Mesenchymal stem cell (in vitro differentiated cells and primary cell): ENCODE measurements at regions not wholly inside any gene's neighbourhood (a gene's known extent, or its start where the extent isn't known, plus 50 kb on each side); places are given as distances from the start of the nearest gene placed in this dataset.

Experiments used
- DNase-seq: peaks from one replicate; pipeline ENCODE4 v3.0.0-alpha.2; 2013
- H2AFZ ChIP-seq: one replicate; pipeline ENCODE4 v1.6.1; 2013; ENCODE audit warnings: low read depth, mild to moderate bottlenecking, control low read depth, inconsistent platforms, low read length, moderate library complexity
- H2AK5ac ChIP-seq: 2 replicates; pipeline ENCODE4 v1.6.1; 2013; ENCODE audit warnings: low read length, moderate library complexity, mild to moderate bottlenecking, inconsistent platforms; ENCODE audit not compliant: severe bottlenecking
- H2BK120ac ChIP-seq: one replicate; pipeline ENCODE4 v1.6.1; 2013; ENCODE audit warnings: low read depth, mild to moderate bottlenecking, inconsistent platforms, low read length, moderate library complexity
- H2BK12ac ChIP-seq, 2 experiments: one replicate each; pipeline ENCODE4 v1.6.1; 2013; ENCODE audit warnings: inconsistent platforms in 2 of 2, low read length in 2 of 2, mild to moderate bottlenecking in 2 of 2, moderate library complexity in 2 of 2, control low read depth in 1 of 2
- H2BK15ac ChIP-seq: one replicate; pipeline ENCODE4 v1.6.1; 2013; ENCODE audit warnings: mild to moderate bottlenecking, low read depth, inconsistent platforms; ENCODE audit not compliant: poor library complexity, severe bottlenecking
- H2BK5ac ChIP-seq: 2 replicates; pipeline ENCODE4 v1.6.1; 2013; ENCODE audit warnings: low read depth, mild to moderate bottlenecking, low read length, control low read depth, inconsistent platforms; ENCODE audit not compliant: poor library complexity, severe bottlenecking
- H3K14ac ChIP-seq, 2 experiments: one replicate each; pipeline ENCODE4 v1.6.1; 2013; ENCODE audit warnings: inconsistent platforms in 2 of 2, low read length in 2 of 2, control low read depth in 1 of 2, mild to moderate bottlenecking in 1 of 2, moderate library complexity in 1 of 2
- H3K18ac ChIP-seq, 2 experiments: one replicate each; pipeline ENCODE4 v1.6.1; 2013; ENCODE audit warnings: inconsistent platforms in 2 of 2, low read length in 2 of 2, control low read depth in 1 of 2, low read depth in 1 of 2, mild to moderate bottlenecking in 1 of 2
- H3K23ac ChIP-seq, 2 experiments: one replicate each; pipeline ENCODE4 v1.6.1; 2013; ENCODE audit warnings: inconsistent platforms in 2 of 2, low read length in 2 of 2, mild to moderate bottlenecking in 2 of 2, moderate library complexity in 2 of 2, control low read depth in 1 of 2
- H3K27ac ChIP-seq: 2 replicates; pipeline ENCODE4 v1.5.1; 2013; ENCODE audit warnings: mild to moderate bottlenecking, moderate library complexity, low read length, control low read depth, inconsistent platforms; ENCODE audit not compliant: poor library complexity, severe bottlenecking
- H3K27me3 ChIP-seq, 2 experiments: 2 replicates each; pipeline versions ENCODE4 v1.6.1 to v1.7.0; 2013; ENCODE audit warnings: low read length in 2 of 2, mild to moderate bottlenecking in 2 of 2, moderate library complexity in 2 of 2, control low read depth in 1 of 2, inconsistent platforms in 1 of 2; ENCODE audit not compliant: control insufficient read depth in 1 of 2, insufficient read depth in 1 of 2
- H3K36me3 ChIP-seq, 2 experiments: 2 replicates each; pipeline versions ENCODE4 v1.6.1 to v1.7.0; 2013; ENCODE audit warnings: low read length in 2 of 2, control low read depth in 1 of 2, inconsistent platforms in 1 of 2, low read depth in 1 of 2, mild to moderate bottlenecking in 1 of 2; ENCODE audit not compliant: insufficient read depth in 2 of 2, control insufficient read depth in 1 of 2
- H3K4ac ChIP-seq, 2 experiments: one replicate each; pipeline ENCODE4 v1.6.1; 2013; ENCODE audit warnings: inconsistent platforms in 2 of 2, low read length in 2 of 2, mild to moderate bottlenecking in 2 of 2, moderate library complexity in 2 of 2, control low read depth in 1 of 2, low read depth in 1 of 2
- H3K4me1 ChIP-seq: 2 replicates; pipeline ENCODE4 v1.6.1; 2013; ENCODE audit warnings: low read depth, low read length, control low read depth; ENCODE audit not compliant: control insufficient read depth, insufficient read depth
- H3K4me2 ChIP-seq: 2 replicates; pipeline ENCODE4 v1.6.1; 2013; ENCODE audit warnings: low read length, mild to moderate bottlenecking, inconsistent platforms; ENCODE audit not compliant: poor library complexity, severe bottlenecking
- H3K4me3 ChIP-seq, 2 experiments: 2 replicates each; pipeline versions ENCODE4 v1.5.1 to v1.7.0; 2013; ENCODE audit warnings: low read length in 2 of 2, mild to moderate bottlenecking in 2 of 2, control low read depth in 1 of 2, low read depth in 1 of 2; ENCODE audit not compliant: insufficient read depth in 1 of 2
- H3K79me1 ChIP-seq: replicated peaks from 2 replicates; pipeline ENCODE4 v1.6.1; 2013; ENCODE audit warnings: mild to moderate bottlenecking, control low read depth, low read length, inconsistent platforms; ENCODE audit not compliant: poor library complexity, severe bottlenecking
- H3K9ac ChIP-seq: 2 replicates; pipeline ENCODE4 v1.7.0; 2013; ENCODE audit warnings: mild to moderate bottlenecking, low read length, moderate library complexity
- H3K9me3 ChIP-seq: 2 replicates; pipeline ENCODE4 v1.7.0; 2013; ENCODE audit warnings: mild to moderate bottlenecking, low read length; ENCODE audit not compliant: control insufficient read depth
- H4K8ac ChIP-seq: one replicate; pipeline ENCODE4 v1.6.1; 2013; ENCODE audit warnings: inconsistent platforms, mild to moderate bottlenecking, low read length, moderate library complexity
- H4K91ac ChIP-seq: one replicate; pipeline ENCODE4 v1.6.1; 2013; ENCODE audit warnings: mild to moderate bottlenecking, low read length, inconsistent platforms
- WGBS: methylation state at CpG from one replicate; pipeline ENCODE4 v1.1.7; 2013; ENCODE audit warnings: mixed read lengths; 5-methylcytosine and 5-hydroxymethylcytosine counted together

DNA sequence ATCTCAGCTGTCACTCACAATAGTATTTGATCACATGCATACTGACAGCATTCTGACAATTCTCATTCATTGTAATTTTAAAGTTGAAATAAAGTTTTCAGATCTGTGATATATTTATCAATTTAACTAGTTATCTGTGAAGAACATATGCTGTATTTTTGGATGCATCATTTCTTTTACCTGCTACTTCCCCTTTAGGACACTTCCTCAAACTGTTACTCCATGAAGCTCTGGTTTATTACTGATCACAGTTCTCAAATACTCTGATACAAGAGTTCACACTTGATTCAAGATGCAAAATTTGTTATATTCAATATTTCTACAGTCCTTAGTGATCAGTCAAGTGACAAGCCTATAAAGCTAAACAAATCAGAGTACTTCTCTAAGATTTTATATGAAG, 1655.2 kb downstream of the LRRC4C start:
- H3K4me2 ChIP-seq = no peak overlapping the region

DNA sequence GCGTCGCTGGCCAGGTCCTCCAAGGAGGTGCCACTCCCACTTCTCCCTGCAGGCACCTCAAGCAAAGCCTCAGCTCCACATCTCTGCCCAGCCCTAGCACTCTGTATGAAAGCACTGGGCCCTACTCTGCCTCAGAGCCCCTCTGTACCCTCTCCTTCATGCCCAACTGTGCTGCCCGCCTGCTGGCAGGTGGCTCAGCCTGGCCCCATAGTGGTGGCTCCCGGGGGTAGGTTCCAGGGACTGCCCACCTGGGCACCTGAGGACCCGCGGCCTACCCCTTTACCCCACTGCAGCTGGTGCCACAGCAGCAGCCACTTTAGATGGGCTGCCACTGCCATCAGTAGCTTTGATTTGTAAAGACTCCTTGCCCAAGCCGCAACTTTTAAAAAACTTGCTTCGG, 1672.8 kb downstream of the LRRC4C start:
- H2AK5ac ChIP-seq = no peak overlapping the region
- no peak overlapping the region for H3K4me2 ChIP-seq
- no peaks in the 10 kb centered on the region for H3K4me1 ChIP-seq
- H2BK5ac ChIP-seq = no peak overlapping the region
- 96% methylated on average over 6 of the region's 8 CpGs for WGBS
- no peaks in the 10 kb centered on the region for H3K9me3 ChIP-seq
- H3K23ac ChIP-seq = no peak overlapping the region
- H3K36me3 ChIP-seq = no peaks in the 10 kb centered on the region
- no peak overlapping the region for H3K4me3 ChIP-seq
- H4K91ac ChIP-seq = peak overlapping the region; percentile 83
- H3K14ac ChIP-seq = no peak overlapping the region
- H2AFZ ChIP-seq = no peak overlapping the region
- no peaks in the 10 kb centered on the region for H3K79me1 ChIP-seq
- no peaks in the 10 kb centered on the region for H3K27me3 ChIP-seq
- H3K18ac ChIP-seq = no peak overlapping the region
- no peak overlapping the region for H2BK12ac ChIP-seq
- DNase-seq = no peak
- H4K8ac ChIP-seq = no peak overlapping the region
- H2BK120ac ChIP-seq = no peak overlapping the region
- H3K4ac ChIP-seq = no peak overlapping the region
- no peak overlapping the region for H2BK15ac ChIP-seq
- no peak overlapping the region for H3K9ac ChIP-seq
- H3K27ac ChIP-seq = no peak overlapping the region

More for the DNA sequence above, 1655.2 kb downstream of the LRRC4C start:
- no peak overlapping the region for H3K27ac ChIP-seq
- no peak overlapping the region for H2BK120ac ChIP-seq
- no peaks in the 10 kb centered on the region for H3K4me1 ChIP-seq
- no peaks in the 10 kb centered on the region for H3K36me3 ChIP-seq
- no peak overlapping the region for H4K8ac ChIP-seq
- H3K18ac ChIP-seq = no peak overlapping the region
- no peak overlapping the region for H2AFZ ChIP-seq
- no peaks in the 10 kb centered on the region for H3K27me3 ChIP-seq
- no peak overlapping the region for H2BK5ac ChIP-seq
- H3K4ac ChIP-seq = no peak overlapping the region
- H3K4me3 ChIP-seq = no peak overlapping the region
- H3K9ac ChIP-seq = no peak overlapping the region
- no peak overlapping the region for H2BK12ac ChIP-seq
- no peak overlapping the region for H3K14ac ChIP-seq
- H4K91ac ChIP-seq = no peak overlapping the region
- no peaks in the 10 kb centered on the region for H3K79me1 ChIP-seq
- H2BK15ac ChIP-seq = no peak overlapping the region
- DNase-seq = no peak
- H3K23ac ChIP-seq = no peak overlapping the region
- H3K9me3 ChIP-seq = no peaks in the 10 kb centered on the region
- H2AK5ac ChIP-seq = no peak overlapping the region

DNA sequence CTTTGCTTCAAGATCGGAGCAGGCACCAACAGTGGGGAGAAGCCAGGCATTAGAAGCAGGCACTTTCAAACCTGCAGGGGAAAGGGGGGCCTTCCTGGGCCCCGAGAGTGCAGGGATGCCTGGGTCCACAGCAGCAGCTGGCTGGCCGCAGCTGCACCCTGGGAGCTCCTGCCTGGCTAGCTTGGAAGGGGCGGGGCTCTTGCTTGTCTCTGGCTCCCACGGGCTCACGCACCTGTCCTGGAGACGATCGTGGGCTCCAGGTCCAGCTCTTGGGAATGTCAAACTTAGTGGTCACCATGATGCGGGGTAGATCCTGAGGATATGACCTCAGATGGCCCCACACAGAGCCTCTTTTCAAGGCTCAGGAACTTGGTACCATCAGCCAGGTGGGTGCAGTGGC, 1673.2 kb downstream of the LRRC4C start:
- WGBS = 89% methylated on average over 9 of the region's 9 CpGs
- H3K27me3 ChIP-seq = no peaks in the 10 kb centered on the region
- no peak overlapping the region for H4K8ac ChIP-seq
- no peak overlapping the region for H3K4me2 ChIP-seq
- no peak overlapping the region for H2BK120ac ChIP-seq
- no peak overlapping the region for H2BK5ac ChIP-seq
- no peaks in the 10 kb centered on the region for H3K36me3 ChIP-seq
- H3K23ac ChIP-seq = no peak overlapping the region
- no peak overlapping the region for H3K9ac ChIP-seq
- no peaks in the 10 kb centered on the region for H3K79me1 ChIP-seq
- H3K4me3 ChIP-seq = no peak overlapping the region
- H3K9me3 ChIP-seq = no peaks in the 10 kb centered on the region
- H3K27ac ChIP-seq = no peak overlapping the region
- H2BK15ac ChIP-seq = no peak overlapping the region
- no peak overlapping the region for H2BK12ac ChIP-seq
- H4K91ac ChIP-seq = peak overlapping the region; percentile 83
- no peak overlapping the region for H3K18ac ChIP-seq
- no peaks in the 10 kb centered on the region for H3K4me1 ChIP-seq
- H3K14ac ChIP-seq = no peak overlapping the region
- no peak overlapping the region for H2AFZ ChIP-seq
- H2AK5ac ChIP-seq = no peak overlapping the region
- DNase-seq = no peak
- no peak overlapping the region for H3K4ac ChIP-seq

DNA sequence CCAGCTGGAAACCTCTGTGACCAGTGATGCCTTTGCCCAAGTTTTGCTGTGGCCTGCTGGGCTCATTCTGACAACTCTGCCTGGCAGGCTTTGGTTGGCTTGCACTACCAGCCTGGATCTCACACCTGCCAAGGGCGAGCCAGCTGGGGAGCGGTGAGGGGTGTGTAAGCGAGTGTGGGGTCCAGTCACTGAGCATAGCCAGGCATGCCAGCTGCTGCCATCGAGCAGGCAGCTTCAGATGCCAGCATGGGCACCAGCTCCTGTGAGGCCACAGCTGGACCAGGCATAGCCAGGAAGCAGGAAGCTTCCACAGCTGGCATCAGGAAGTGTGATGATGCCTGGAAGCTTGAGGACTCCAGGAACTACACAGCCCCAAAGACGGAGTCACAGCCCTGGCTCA, 1674.6 kb downstream of the LRRC4C start:
- 93% methylated on average over 5 of the region's 5 CpGs for WGBS
- Histone ChIP-seq H2BK5ac (no peak overlapping the region), H2BK15ac (no peak overlapping the region), H2AFZ (no peak overlapping the region), H3K9me3 (no peaks in the 10 kb centered on the region), H2BK12ac (no peak overlapping the region), H3K9ac (no peak overlapping the region), H3K79me1 (no peaks in the 10 kb centered on the region), H3K18ac (no peak overlapping the region), H3K27ac (no peak overlapping the region), H3K36me3 (no peaks in the 10 kb centered on the region), H3K4me1 (no peaks in the 10 kb centered on the region), H4K91ac (no peak overlapping the region), H4K8ac (no peak overlapping the region), H3K23ac (no peak overlapping the region), H3K4me3 (no peak overlapping the region), H2BK120ac (no peak overlapping the region), H3K27me3 (no peaks in the 10 kb centered on the region), H2AK5ac (no peak overlapping the region), H3K4me2 (no peak overlapping the region), H3K14ac (no peak overlapping the region), H3K4ac (no peak overlapping the region)
- DNase-seq = no peak
